ENCODE measurements at regions not wholly inside any gene's neighbourhood (a gene's known extent, or its start where the extent isn't known, plus 50 kb on each side); places are given as distances from the start of the nearest gene placed in this dataset.

DNA sequence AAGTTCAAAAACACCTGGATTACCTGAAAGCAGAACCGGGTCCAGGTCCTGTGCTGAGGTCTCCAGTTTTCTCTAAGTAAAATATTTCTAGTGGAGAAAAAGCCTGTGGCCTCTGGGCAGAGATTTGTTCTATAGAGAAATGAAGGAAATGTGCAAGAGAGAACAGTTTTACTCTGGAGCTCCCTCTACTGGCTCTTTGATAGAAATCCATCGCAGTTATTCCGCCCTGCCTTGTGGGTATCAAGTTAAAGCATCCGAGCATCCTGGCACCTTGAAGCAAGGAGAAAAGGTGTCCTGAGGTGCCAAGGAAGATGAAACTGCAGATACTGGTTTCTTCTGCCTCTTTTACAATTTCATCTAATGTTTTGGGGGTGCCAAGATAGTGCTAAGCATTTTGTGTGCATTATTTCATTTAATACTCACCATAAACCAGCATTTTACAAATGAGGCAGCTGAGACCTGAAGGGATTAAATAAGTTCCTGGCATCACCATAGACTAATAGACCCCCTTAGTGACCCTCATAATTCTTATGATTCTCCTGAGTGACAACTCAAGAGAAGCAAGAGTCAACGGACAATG is 113.1 kb upstream of the HSD17B12 start:
- TF ChIP-seq, protein P1, sequence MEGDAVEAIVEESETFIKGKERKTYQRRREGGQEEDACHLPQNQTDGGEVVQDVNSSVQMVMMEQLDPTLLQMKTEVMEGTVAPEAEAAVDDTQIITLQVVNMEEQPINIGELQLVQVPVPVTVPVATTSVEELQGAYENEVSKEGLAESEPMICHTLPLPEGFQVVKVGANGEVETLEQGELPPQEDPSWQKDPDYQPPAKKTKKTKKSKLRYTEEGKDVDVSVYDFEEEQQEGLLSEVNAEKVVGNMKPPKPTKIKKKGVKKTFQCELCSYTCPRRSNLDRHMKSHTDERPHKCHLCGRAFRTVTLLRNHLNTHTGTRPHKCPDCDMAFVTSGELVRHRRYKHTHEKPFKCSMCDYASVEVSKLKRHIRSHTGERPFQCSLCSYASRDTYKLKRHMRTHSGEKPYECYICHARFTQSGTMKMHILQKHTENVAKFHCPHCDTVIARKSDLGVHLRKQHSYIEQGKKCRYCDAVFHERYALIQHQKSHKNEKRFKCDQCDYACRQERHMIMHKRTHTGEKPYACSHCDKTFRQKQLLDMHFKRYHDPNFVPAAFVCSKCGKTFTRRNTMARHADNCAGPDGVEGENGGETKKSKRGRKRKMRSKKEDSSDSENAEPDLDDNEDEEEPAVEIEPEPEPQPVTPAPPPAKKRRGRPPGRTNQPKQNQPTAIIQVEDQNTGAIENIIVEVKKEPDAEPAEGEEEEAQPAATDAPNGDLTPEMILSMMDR (IDR thresholded peaks at IDR 0.05), result peak; percentile 58
- intact Hi-C loops (cut with DNase I, micrococcal nuclease), result no loop called here
- ChIA-PET POLR2A (no interaction called here), CTCF (no interaction called here)
- Histone ChIP-seq H3K4me1 (ENCODE audit: insufficient read depth, low read length) (no peaks in the 10 kb centered on the region), H3K4me3 (ENCODE audit: low read length) (no peak overlapping the region), H3K27me3 (ENCODE audit: control insufficient read depth in 1 of 2, insufficient read depth in 2 of 2, low read length in 2 of 2) (peaks cover 14 to 26% of the 10 kb centered on the region in 2 experiments), H3K9me3 (ENCODE audit: control insufficient read depth in 1 of 2, insufficient read depth in 1 of 2, low read length in 2 of 2) (no peaks in the 10 kb centered on the region), H3K27ac (ENCODE audit: low read depth in 1 of 2, low read length in 2 of 2) (no peak overlapping the region), H3K36me3 (ENCODE audit: insufficient read depth, low read length) (no peaks in the 10 kb centered on the region)
- Mint-ChIP-seq H3K36me3 (ENCODE audit: low read depth) (no peaks in the 10 kb centered on the region), H3K4me3 (no peak overlapping the region), H3K9me3 (no peaks in the 10 kb centered on the region), H3K4me1 (ENCODE audit: low read depth) (no peaks in the 10 kb centered on the region), H3K27ac (no peak overlapping the region), H3K27me3 (peaks cover 86% of the 10 kb centered on the region)
- DNase-seq, result peak in 3 of 14 experiments; percentile 19 to 41 (median 35)
- ATAC-seq (ENCODE audit: poor library complexity), result peak; percentile 37

DNA sequence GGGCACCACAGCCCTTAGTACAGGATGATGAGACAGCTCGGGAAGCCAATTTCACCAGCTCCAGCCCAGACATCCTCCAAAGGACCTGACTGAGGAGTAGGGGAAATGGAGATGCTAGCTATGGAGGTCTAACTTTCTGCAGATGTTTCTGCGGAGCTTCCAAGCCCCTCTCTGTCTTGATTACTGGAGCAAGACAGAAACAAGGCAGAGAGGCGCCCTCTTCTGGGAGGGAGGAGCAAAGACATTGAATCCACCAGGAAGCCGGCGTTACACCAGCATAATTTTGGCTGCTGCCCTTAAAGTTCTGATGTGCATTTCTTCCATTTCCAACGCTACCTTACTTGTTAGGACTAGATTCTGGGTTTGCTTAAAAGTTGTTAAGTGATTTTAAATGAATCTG is 107.3 kb upstream of the HSD17B12 start:
- POLR2A ChIA-PET, result interaction anchor here (0.6 kb wide), 1 partner anchor 15 kb away, joined by 5 read pairs; no protein-coding TSS in a partner anchor

DNA sequence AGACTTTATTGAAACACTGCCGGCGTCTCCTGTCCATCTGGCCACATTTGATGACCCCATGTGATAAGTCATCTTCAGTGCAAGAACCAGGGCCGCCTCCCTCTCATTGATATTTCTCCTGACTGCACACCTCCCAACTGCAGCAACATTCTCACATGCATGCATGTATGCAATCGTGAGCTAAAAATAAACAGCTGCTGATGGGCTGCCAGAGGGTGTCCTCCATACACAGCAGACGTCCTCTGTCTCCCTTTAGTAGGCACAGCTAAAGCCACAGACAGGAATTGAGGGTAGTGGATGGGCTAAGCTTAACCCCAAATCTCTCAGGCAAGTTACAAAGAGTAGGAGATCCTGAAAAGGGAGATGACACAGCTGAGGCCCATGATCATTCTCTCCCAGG is 106.7 kb upstream of the HSD17B12 start:
- H3K36me3 ChIP-seq (ENCODE audit: insufficient read depth, low read length), result no peaks in the 10 kb centered on the region
- intact Hi-C loops (cut with DNase I, micrococcal nuclease), result no loop called here
- H3K27ac ChIP-seq (ENCODE audit: low read depth in 1 of 2, low read length in 2 of 2), result no peak overlapping the region
- POLR2A ChIA-PET, result no interaction called here
- ATAC-seq (ENCODE audit: poor library complexity) (no peak), DNase-seq (no peak)
- CTCF ChIA-PET, result no interaction called here
- Mint-ChIP-seq H3K4me3 (no peak overlapping the region), H3K9me3 (no peaks in the 10 kb centered on the region), H3K27me3 (peaks cover 99% of the 10 kb centered on the region), H3K27ac (no peak overlapping the region), H3K4me1 (ENCODE audit: low read depth) (peaks cover 34% of the 10 kb centered on the region), H3K36me3 (ENCODE audit: low read depth) (no peaks in the 10 kb centered on the region)
- peaks cover 0 to 20% of the 10 kb centered on the region in 2 experiments for H3K9me3 ChIP-seq (ENCODE audit: control insufficient read depth in 1 of 2, insufficient read depth in 1 of 2, low read length in 2 of 2)
- TF ChIP-seq, protein P1 (IDR thresholded peaks at IDR 0.05), result no peak
- peaks cover 9% of the 10 kb centered on the region for H3K4me1 ChIP-seq (ENCODE audit: insufficient read depth, low read length)
- peaks cover 62 to 75% of the 10 kb centered on the region in 2 experiments for H3K27me3 ChIP-seq (ENCODE audit: control insufficient read depth in 1 of 2, insufficient read depth in 2 of 2, low read length in 2 of 2)
- no peak overlapping the region for H3K4me3 ChIP-seq (ENCODE audit: low read length)

More for the DNA sequence above, 107.3 kb upstream of the HSD17B12 start:
- H3K4me1 Mint-ChIP-seq (ENCODE audit: low read depth), result peaks cover 29% of the 10 kb centered on the region
- no peak overlapping the region for H3K4me3 ChIP-seq (ENCODE audit: low read length)
- no peaks in the 10 kb centered on the region for H3K36me3 ChIP-seq (ENCODE audit: insufficient read depth, low read length)
- ATAC-seq (ENCODE audit: poor library complexity) (no peak), DNase-seq (no peak)
- no peak overlapping the region for H3K27ac ChIP-seq (ENCODE audit: low read depth in 1 of 2, low read length in 2 of 2)
- CTCF ChIA-PET, result no interaction called here
- peaks cover 99% of the 10 kb centered on the region for H3K27me3 Mint-ChIP-seq
- H3K9me3 ChIP-seq (ENCODE audit: control insufficient read depth in 1 of 2, insufficient read depth in 1 of 2, low read length in 2 of 2), result peaks cover 0 to 20% of the 10 kb centered on the region in 2 experiments
- H3K36me3 Mint-ChIP-seq (ENCODE audit: low read depth), result no peaks in the 10 kb centered on the region
- intact Hi-C loops (cut with DNase I, micrococcal nuclease), result no loop called here
- peaks cover 57 to 69% of the 10 kb centered on the region in 2 experiments for H3K27me3 ChIP-seq (ENCODE audit: control insufficient read depth in 1 of 2, insufficient read depth in 2 of 2, low read length in 2 of 2)
- no peak overlapping the region for H3K27ac Mint-ChIP-seq
- peaks cover 9% of the 10 kb centered on the region for H3K4me1 ChIP-seq (ENCODE audit: insufficient read depth, low read length)
- no peaks in the 10 kb centered on the region for H3K9me3 Mint-ChIP-seq
- TF ChIP-seq, protein P1 (IDR thresholded peaks at IDR 0.05), result no peak
- no peak overlapping the region for H3K4me3 Mint-ChIP-seq
